ENCODE measurements at regions not wholly inside any gene's neighbourhood (a gene's known extent, or its start where the extent isn't known, plus 50 kb on each side); places are given as distances from the start of the nearest gene placed in this dataset.

GRCh38 chr2:221276033-221276432, 296.1 kb downstream of the EPHA4 start:
- DNase-seq: no peak

GRCh38 chr2:221276601-221277000, 295.5 kb downstream of the EPHA4 start:
- DNase-seq: no peak

- DNase-seq: no peak
These were observed 289.7 kb downstream of the EPHA4 start for GRCh38 chr2:221282386-221282785.

DNA sequence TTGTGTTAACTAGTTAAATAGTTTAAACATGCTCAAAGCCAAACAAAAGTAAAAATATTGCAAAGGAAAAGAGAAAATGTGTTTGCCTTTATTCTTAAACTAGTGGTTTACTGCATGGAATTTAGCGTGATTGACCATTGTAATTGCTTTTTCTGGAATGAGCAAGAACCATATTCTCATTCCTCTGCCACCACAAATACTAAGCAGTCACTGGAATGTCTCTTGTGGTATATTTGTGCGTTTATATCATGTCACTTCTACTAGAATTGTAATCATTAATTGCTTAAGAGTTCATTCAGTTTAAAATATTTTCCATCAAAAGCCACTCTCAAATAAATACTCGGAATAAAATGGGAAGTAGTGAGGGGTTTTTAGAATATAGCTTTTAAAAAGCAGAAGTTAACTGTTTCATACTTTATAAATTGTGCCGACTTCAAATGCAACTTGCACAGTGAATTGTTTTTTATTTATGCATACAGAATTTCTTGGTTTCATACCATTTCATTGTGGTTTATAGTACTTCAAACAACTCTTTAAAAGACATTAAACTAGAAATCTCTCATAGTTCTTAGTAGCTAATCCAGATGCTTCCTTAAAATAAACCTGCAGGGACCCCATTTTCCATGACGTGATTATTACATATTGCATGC, 288.1 kb downstream of the EPHA4 start:
- no peak for DNase-seq

GRCh38 chr2:221285148-221285547, 287.0 kb downstream of the EPHA4 start:
- no peak for DNase-seq

DNA sequence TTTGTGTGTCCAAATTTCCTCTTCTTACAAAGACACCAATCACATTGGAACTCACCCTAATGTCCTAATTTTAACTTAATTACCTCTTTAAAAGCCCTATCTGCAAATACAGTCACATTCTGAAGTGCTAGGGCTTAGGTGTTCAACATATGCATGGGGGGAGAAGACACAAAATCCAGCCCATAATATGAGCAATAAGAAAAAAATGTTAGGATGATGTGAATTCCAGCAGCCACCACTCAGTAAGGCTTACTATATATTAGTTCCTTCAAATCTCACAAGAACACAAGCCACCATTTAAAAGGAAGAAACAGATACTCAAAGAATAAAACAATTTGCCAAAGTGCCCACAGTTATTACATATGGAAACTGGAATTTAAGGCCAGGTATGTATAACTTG, 285.7 kb downstream of the EPHA4 start:
- DNase-seq: no peak

- DNase-seq: no peak
These were observed 282.7 kb downstream of the EPHA4 start for GRCh38 chr2:221289389-221289788.

- DNase-seq: no peak
These were observed 282.3 kb downstream of the EPHA4 start for GRCh38 chr2:221289846-221290245.

- no peak for DNase-seq
These were observed 278.0 kb downstream of the EPHA4 start for GRCh38 chr2:221293949-221294742.

- no peak for DNase-seq
These were observed 267.2 kb downstream of the EPHA4 start for GRCh38 chr2:221304916-221305315.

- DNase-seq: no peak
These were observed 263.5 kb downstream of the EPHA4 start for GRCh38 chr2:221308507-221309066.

- no peak for DNase-seq
These were observed 262.1 kb downstream of the EPHA4 start for GRCh38 chr2:221309892-221310583.

DNA sequence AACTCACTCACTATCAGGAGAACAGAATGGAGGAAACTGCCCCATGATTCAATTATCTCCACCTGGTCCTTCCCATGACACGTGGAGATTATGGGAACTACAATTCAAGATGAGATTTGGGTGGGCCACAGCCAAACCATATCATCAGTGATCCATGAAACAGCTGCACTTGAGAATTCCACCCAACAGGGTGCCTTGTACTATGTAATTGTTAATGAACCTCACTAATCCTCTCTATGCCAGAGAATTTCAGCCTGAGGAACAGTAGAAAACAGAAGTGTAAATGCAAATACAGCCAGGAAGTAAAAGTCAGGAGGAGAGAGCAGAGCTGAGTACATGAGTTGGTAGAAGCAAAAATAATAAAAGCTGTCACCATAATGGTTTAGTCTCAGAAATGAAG, 261.4 kb downstream of the EPHA4 start:
- no peak for DNase-seq

- DNase-seq: no peak
These were observed 259.5 kb downstream of the EPHA4 start for GRCh38 chr2:221312634-221313033.

DNA sequence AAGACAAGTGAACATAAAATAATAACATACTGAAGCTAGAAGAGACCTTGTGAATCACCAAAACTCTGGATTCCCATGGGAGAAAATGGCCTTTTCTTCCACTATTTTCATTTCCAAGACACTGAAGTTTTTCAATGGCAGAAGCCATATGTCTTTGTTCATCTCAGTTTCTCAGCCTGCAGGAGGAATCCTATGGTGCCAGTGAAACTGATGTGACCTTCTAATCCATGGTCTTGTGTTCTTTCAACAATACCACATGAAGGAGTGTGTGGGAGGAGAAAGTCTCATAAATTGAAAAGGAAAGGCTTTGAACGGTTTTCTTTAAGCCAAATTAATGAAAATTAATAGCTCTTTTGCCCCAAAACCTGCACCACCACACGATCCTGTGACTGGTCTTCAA, 257.3 kb downstream of the EPHA4 start:
- no peak for DNase-seq

DNA sequence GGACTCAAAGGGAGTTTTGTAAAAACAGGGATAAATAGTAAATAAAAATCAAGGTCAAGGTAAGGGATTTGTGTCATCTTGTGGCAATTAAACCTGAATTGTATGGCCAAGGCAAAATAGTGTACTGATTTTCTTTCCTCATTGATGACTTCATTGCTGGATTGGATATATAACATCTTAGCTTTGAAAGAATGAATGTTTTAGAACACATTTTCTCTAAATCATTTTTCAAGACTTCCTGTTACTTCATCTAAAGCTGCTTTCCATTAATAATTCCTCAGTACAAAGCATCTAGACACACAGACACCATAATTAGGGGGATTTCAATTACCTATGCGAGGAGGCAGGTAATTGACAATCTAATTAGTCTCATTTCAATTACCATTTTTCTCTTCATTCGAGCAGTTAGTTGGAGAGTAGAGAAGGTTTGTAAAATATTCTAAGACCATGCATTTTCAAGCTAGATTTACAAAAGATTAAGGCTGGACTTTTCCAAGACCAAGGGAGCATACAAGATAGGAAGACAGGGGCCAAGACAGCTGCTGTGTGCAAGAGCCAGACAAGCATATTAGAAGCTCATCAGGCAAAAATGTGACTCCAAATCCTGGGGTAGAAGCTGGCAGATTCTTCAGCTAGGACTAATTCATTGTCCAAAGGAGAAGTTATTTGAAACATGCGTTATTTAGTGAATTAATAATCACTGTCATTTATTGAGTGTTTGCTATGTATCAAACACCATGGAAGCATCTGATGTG, 253.6 kb downstream of the EPHA4 start:
- no peak for DNase-seq

- DNase-seq: no peak
These were observed 249.4 kb downstream of the EPHA4 start for GRCh38 chr2:221322741-221323140.

DNA sequence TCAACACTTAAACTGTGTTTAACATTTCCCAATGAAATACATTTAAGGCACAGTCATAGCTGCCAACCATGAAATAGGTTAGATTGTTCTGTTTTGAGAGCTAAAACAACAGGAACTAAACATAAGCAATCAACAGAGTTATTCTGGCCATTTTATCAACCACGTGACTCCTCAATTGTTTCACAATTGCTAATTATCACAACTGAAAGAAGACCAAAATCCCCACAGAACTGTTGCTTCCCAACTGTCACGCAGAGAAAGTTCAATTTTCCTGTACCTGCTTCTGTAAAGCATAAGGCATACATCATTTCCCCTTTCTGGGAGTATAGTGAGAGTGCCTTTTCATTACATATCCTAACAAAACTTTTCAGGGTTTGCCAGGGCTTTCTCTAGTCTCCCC, 248.6 kb downstream of the EPHA4 start:
- no peak for DNase-seq

DNA sequence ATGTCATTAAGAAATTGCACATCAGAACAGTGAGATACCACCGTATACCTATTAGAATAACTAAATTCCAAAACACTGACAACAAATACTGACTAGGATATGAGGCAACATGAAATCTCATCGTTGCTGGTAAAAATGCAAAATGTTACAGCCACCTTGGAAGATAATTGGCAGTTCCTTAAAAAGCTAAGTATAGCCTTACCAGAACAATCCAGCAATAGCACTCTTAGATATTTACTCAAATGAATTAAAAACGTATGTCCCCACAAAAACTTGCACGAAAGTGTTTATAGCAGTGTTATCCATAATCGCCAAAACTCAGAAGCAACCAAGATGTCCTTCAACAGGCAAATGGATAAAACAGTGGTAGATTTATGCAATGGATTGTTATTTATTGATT, 241.7 kb downstream of the EPHA4 start:
- no peak for DNase-seq

DNA sequence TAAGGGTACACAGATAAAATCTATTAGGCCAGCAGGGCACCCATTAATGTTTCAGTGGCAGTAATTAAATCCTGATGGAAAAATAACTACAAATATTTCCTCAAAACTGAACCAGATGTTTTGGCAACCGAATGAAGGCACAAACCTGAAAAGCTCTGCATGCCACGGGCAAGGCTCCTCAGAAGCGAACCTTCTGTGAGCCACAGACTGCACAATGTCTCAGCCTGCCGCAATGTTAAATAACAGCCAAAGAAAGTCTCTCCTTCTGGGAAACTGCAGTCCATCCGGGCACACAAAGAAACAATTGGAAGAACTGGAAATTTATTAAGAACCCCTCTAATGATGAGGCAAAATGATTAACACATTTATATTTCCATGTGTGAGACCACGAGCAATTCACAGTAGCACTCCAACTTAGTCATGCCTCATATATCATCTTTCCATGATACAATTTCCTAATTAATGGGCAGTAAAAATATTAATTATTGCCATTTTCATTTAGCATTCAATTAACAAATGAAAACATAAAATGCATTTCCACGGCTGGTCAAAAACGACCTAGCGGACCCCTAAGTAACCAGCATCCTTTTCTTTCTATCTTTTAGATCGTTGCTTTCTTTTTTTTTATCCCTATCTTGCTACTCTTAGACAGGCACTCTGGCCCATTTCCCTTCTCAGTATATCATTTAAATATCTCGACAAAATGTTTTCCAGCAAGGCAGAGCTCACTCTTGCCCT, 237.5 kb downstream of the EPHA4 start:
- no peak for DNase-seq

- DNase-seq: no peak
These were observed 236.8 kb downstream of the EPHA4 start for GRCh38 chr2:221335219-221335752.

DNA sequence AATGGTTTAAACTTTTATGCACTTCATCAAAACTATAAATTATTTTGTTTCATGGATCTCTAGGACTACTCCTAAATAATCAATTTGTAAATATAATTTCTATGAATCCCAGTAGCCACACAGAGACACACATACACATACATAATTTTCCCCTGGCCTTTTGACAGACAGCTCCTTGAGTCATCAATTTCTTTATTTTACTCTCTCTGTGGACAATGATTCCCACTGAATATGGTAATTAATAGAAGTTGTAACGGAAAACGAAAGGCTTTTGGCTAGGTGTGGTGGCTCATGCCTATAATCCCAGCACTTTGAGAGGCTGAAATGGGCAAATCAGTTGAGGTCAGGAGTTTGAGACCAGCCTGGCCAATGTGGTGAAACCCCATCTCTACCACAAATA, 235.1 kb downstream of the EPHA4 start:
- no peak for DNase-seq

All from CD4-positive, alpha-beta T cell treated with Interleukin-12 subunit alpha and Interleukin-12 subunit beta, for 1 hour (primary cell).